HG03432 (cell line): ENCODE measurements at regions not wholly inside any gene's neighbourhood (a gene's known extent, or its start where the extent isn't known, plus 50 kb on each side); places are given as distances from the start of the nearest gene placed in this dataset.

Experiments
- ATAC-seq: cut with Tn5 transposase; IDR thresholded peaks from one replicate; pipeline ENCODE4 v1.9.1; 2021; ENCODE audit warnings: mild to moderate bottlenecking, moderate library complexity; ENCODE audit not compliant: unreplicated experiment

GRCh38 chr10:28810057-28810870 is 132.9 kb downstream of the BAMBI start:
- no peak for ATAC-seq

GRCh38 chr10:28811639-28812349 is 134.5 kb downstream of the BAMBI start:
- ATAC-seq = no peak

GRCh38 chr10:28812384-28813372 is 135.4 kb downstream of the BAMBI start:
- no peak for ATAC-seq

GRCh38 chr10:28815681-28816080 is 138.4 kb downstream of the BAMBI start:
- ATAC-seq = no peak

GRCh38 chr10:28822719-28823464 is 145.6 kb downstream of the BAMBI start:
- ATAC-seq = no peak

- ATAC-seq = no peak
These were observed 146.3 kb downstream of the BAMBI start for GRCh38 chr10:28823501-28824075.

GRCh38 chr10:28833313-28833712 is 156.0 kb downstream of the BAMBI start:
- ATAC-seq = no peak

GRCh38 chr10:28836435-28836743 is 159.1 kb downstream of the BAMBI start:
- no peak for ATAC-seq

- ATAC-seq = no peak
These were observed 160.5 kb downstream of the BAMBI start for GRCh38 chr10:28837613-28838390.

- ATAC-seq = no peak
These were observed 161.6 kb downstream of the BAMBI start for GRCh38 chr10:28838908-28839307.

GRCh38 chr10:28839600-28840007 is 162.3 kb downstream of the BAMBI start:
- ATAC-seq = no peak

GRCh38 chr10:28840202-28840601 is 162.9 kb downstream of the BAMBI start:
- ATAC-seq = no peak

GRCh38 chr10:28840971-28841370 is 163.7 kb downstream of the BAMBI start:
- ATAC-seq = no peak

- ATAC-seq = no peak
These were observed 164.3 kb downstream of the BAMBI start for GRCh38 chr10:28841625-28842024.

- no peak for ATAC-seq
These were observed 165.0 kb downstream of the BAMBI start for GRCh38 chr10:28842321-28842720.

- ATAC-seq = no peak
These were observed 167.8 kb downstream of the BAMBI start for GRCh38 chr10:28845009-28845682.

- ATAC-seq = no peak
These were observed 172.0 kb downstream of the BAMBI start for GRCh38 chr10:28849309-28849708.

- no peak for ATAC-seq
These were observed 172.5 kb downstream of the BAMBI start for GRCh38 chr10:28849821-28850220.

- no peak for ATAC-seq
These were observed 173.5 kb downstream of the BAMBI start for GRCh38 chr10:28850784-28851183.
